NB4 (cell line): ENCODE measurements at regions not wholly inside any gene's neighbourhood (a gene's known extent, or its start where the extent isn't known, plus 50 kb on each side); places are given as distances from the start of the nearest gene placed in this dataset.

Experiments
- MYC ChIP-seq: IDR thresholded peaks from 2 replicates; pipeline ENCODE4 v1.6.1; 2011; ENCODE audit warnings: low read depth, low read length
- TF ChIP-seq, protein P1 (sequence below): IDR thresholded peaks from one replicate; pipeline ENCODE4 v1.5.1; 2012; ENCODE audit warnings: low read depth, low read length

DNA sequence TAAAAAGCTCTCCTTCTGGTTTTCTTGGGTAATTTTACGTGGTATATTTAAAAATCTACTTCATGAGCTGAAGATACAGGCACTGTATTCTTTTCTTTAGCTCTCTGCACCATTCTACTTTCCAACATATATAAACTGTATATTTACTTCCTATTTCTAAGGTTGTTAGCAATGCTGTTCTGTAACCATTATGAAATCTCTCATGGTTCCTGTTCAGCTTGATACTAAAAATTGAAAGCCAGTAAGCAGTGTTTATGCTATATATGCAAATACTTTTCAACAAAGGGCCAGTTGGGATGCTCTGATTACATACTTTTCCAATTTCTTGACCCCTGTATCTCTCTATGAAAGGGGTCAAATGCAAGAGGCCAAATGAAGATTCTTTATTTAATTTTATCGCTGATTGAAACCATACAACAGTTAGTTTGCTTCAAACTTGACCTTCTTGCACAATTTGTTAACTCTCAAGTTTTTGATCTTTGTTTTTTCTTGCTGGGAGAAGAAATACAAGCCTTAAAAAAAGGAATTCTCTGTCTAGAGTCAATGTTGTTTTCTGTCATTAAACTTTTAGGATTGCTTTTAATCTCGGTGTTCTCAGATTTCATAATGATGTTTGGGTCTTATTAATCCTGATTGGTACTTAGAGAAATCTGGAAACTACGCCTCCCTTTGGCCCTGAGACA lies 223.2 kb downstream of the PRL start:
- TF ChIP-seq, protein P1, sequence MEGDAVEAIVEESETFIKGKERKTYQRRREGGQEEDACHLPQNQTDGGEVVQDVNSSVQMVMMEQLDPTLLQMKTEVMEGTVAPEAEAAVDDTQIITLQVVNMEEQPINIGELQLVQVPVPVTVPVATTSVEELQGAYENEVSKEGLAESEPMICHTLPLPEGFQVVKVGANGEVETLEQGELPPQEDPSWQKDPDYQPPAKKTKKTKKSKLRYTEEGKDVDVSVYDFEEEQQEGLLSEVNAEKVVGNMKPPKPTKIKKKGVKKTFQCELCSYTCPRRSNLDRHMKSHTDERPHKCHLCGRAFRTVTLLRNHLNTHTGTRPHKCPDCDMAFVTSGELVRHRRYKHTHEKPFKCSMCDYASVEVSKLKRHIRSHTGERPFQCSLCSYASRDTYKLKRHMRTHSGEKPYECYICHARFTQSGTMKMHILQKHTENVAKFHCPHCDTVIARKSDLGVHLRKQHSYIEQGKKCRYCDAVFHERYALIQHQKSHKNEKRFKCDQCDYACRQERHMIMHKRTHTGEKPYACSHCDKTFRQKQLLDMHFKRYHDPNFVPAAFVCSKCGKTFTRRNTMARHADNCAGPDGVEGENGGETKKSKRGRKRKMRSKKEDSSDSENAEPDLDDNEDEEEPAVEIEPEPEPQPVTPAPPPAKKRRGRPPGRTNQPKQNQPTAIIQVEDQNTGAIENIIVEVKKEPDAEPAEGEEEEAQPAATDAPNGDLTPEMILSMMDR = no peak
- TF ChIP-seq MYC = no peak
